ENCODE measurements at regions not wholly inside any gene's neighbourhood (a gene's known extent, or its start where the extent isn't known, plus 50 kb on each side); places are given as distances from the start of the nearest gene placed in this dataset.

- H3K27me3 ChIP-seq (ENCODE audit: insufficient read depth, poor library complexity, severe bottlenecking): no peaks in the 10 kb centered on the region
- no peak for TF ChIP-seq CTCF (IDR thresholded peaks at IDR 0.05; ENCODE audit: poor library complexity, severe bottlenecking)
- H3K36me3 ChIP-seq (ENCODE audit: low read depth): no peaks in the 10 kb centered on the region
- DNase-seq (ENCODE audit: low spot score) (peak; percentile 94), ATAC-seq (ENCODE audit: low read depth) (peak; percentile 97)
- H3K9me3 ChIP-seq (ENCODE audit: severe bottlenecking): no peaks in the 10 kb centered on the region
- no peak overlapping the region for H3K4me3 ChIP-seq (ENCODE audit: severe bottlenecking)
- peak overlapping the region; percentile 86 for H3K27ac ChIP-seq (ENCODE audit: poor library complexity, severe bottlenecking)
- peaks cover 13% of the 10 kb centered on the region for H3K4me1 ChIP-seq (ENCODE audit: insufficient read depth, poor library complexity, severe bottlenecking)
Measured at GRCh38 chr3:134427400-134428111, 53.3 kb upstream of the AMOTL2 start.

- no peaks in the 10 kb centered on the region for H3K27me3 ChIP-seq (ENCODE audit: insufficient read depth, poor library complexity, severe bottlenecking)
- no peak overlapping the region for H3K4me3 ChIP-seq (ENCODE audit: severe bottlenecking)
- peak overlapping the region; percentile 86 for H3K27ac ChIP-seq (ENCODE audit: poor library complexity, severe bottlenecking)
- peaks cover 13% of the 10 kb centered on the region for H3K4me1 ChIP-seq (ENCODE audit: insufficient read depth, poor library complexity, severe bottlenecking)
- DNase-seq (ENCODE audit: low spot score): no peak
- H3K36me3 ChIP-seq (ENCODE audit: low read depth): no peaks in the 10 kb centered on the region
- TF ChIP-seq CTCF (IDR thresholded peaks at IDR 0.05; ENCODE audit: poor library complexity, severe bottlenecking): no peak
- no peaks in the 10 kb centered on the region for H3K9me3 ChIP-seq (ENCODE audit: severe bottlenecking)
- ATAC-seq (ENCODE audit: low read depth): peak; percentile 5; the same call in 2 of the 3 replicates
Measured at GRCh38 chr3:134426660-134427181, 52.5 kb upstream of the AMOTL2 start.

DNA sequence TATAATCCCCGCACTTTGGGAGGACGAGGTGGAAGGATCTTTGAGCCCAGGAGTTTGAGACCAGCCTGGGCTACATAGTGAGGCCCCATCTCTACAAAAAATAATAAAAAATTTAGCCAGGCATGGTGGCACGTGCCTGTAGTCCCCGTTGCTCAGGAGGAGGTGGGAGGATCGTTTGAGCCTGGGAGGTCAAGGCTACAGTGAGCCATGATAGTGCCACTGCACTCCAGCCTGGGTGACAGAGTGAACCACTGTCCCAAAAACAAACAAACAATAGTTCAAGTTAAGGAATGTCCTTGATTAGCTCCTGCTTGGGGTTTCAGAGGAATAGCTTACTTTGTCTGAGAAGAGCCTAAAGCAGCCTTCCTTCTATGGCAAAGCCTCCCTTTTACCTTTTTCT lies 51.7 kb upstream of the AMOTL2 start:
- H3K4me3 ChIP-seq (ENCODE audit: severe bottlenecking): no peak overlapping the region
- TF ChIP-seq CTCF (IDR thresholded peaks at IDR 0.05; ENCODE audit: poor library complexity, severe bottlenecking): no peak
- no peaks in the 10 kb centered on the region for H3K36me3 ChIP-seq (ENCODE audit: low read depth)
- no peaks in the 10 kb centered on the region for H3K9me3 ChIP-seq (ENCODE audit: severe bottlenecking)
- peaks cover 13% of the 10 kb centered on the region for H3K4me1 ChIP-seq (ENCODE audit: insufficient read depth, poor library complexity, severe bottlenecking)
- H3K27me3 ChIP-seq (ENCODE audit: insufficient read depth, poor library complexity, severe bottlenecking): no peaks in the 10 kb centered on the region
- ATAC-seq (ENCODE audit: low read depth) (no peak), DNase-seq (ENCODE audit: low spot score) (no peak)
- H3K27ac ChIP-seq (ENCODE audit: poor library complexity, severe bottlenecking): no peak overlapping the region

Measured in RWPE2 (cell line).